ENCODE measurements at regions not wholly inside any gene's neighbourhood (a gene's known extent, or its start where the extent isn't known, plus 50 kb on each side); places are given as distances from the start of the nearest gene placed in this dataset.
A peak's percentile ranks its signal among the peaks of the same experiment; 100 is the strongest.

DNA sequence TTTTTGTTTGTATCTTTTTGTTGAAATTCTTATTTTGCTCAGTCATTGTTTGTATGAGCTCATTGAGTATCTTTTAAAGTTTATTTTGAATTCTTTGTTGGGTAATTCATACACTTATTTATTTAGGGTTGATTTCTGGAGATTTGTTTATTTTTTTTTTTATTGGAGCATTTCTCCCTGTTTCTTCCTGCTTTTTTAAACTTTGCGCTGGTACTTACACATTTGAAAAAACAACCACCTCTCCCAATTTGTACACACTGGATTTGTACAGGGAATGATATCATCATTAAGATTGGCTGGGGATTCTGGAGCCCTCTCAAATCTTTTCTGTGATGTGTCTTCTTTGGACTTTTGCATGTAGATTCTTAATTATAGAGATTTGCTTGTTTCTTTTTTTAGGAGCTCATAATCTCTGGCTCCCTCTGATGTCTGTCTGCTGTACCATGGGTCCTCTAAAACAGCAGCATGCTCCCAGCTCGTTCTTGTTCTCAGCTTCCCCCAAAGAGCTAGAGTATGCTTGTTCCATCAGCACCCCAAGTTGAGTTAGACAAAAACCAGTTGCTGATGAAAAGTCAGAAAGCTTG lies 310.7 kb downstream of the DUSP10 start:
- peak overlapping the region in 2 of 4 donors; percentile 9 to 19 for H3K27ac ChIP-seq
- H3K4me3 ChIP-seq = no peak overlapping the region
- ATAC-seq (ENCODE audit: low FRiP score in 2 of 2) = peak in 1 of 2 donors; percentile 49
- peaks cover 0 to 5% (median 2%) of the 10 kb centered on the region in 4 donors for H3K4me1 ChIP-seq
- TF ChIP-seq, protein P1, sequence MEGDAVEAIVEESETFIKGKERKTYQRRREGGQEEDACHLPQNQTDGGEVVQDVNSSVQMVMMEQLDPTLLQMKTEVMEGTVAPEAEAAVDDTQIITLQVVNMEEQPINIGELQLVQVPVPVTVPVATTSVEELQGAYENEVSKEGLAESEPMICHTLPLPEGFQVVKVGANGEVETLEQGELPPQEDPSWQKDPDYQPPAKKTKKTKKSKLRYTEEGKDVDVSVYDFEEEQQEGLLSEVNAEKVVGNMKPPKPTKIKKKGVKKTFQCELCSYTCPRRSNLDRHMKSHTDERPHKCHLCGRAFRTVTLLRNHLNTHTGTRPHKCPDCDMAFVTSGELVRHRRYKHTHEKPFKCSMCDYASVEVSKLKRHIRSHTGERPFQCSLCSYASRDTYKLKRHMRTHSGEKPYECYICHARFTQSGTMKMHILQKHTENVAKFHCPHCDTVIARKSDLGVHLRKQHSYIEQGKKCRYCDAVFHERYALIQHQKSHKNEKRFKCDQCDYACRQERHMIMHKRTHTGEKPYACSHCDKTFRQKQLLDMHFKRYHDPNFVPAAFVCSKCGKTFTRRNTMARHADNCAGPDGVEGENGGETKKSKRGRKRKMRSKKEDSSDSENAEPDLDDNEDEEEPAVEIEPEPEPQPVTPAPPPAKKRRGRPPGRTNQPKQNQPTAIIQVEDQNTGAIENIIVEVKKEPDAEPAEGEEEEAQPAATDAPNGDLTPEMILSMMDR (IDR thresholded peaks at IDR 0.05) = no peak
- TF ChIP-seq POLR2AphosphoS5 (IDR thresholded peaks at IDR 0.05) (no peak), POLR2A (IDR thresholded peaks at IDR 0.05) (no peak), EP300 (IDR thresholded peaks at IDR 0.05) (no peak)
- peaks cover 0 to 8% (median 4%) of the 10 kb centered on the region in 4 donors for H3K9me3 ChIP-seq
- no peaks in the 10 kb centered on the region for H3K36me3 ChIP-seq
- no peak for DNase-seq
- no peaks in the 10 kb centered on the region for H3K27me3 ChIP-seq
- WGBS, 2 donors = 57 to 60% methylated on average over 2 of the region's 2 CpGs

DNA sequence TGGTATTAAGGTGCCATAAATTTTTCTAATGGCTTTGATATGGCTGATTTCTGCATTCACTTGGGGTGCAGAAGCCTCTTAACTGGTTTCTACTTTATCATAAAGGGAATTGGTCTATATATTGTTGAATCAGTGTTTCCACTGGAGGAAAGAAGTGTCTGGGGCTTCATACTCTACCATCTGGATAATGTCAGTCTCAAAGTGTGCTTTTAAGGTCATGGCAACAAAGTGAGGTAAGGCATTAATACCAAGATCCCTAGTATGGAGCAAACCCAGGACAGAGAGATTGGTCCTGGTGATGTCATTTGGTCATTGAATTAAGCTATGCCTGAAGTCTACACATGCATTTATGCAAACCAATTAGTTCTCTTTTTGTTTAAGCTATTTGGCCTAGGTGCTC lies 309.9 kb downstream of the DUSP10 start:
- Histone ChIP-seq H3K9me3 (peaks cover 0 to 4% (median under 1%) of the 10 kb centered on the region in 4 donors), H3K36me3 (no peaks in the 10 kb centered on the region), H3K27ac (peak overlapping the region in 2 of 4 donors; percentile 9 to 19), H3K4me3 (no peak overlapping the region), H3K27me3 (no peaks in the 10 kb centered on the region), H3K4me1 (peaks cover 0 to 5% (median 2%) of the 10 kb centered on the region in 4 donors)
- DNase-seq (no peak), ATAC-seq (ENCODE audit: low FRiP score in 2 of 2) (no peak)
- no peak for TF ChIP-seq POLR2A (IDR thresholded peaks at IDR 0.05)
- TF ChIP-seq, protein P1 (IDR thresholded peaks at IDR 0.05) = no peak
- TF ChIP-seq EP300 (IDR thresholded peaks at IDR 0.05) = no peak
- TF ChIP-seq POLR2AphosphoS5 (IDR thresholded peaks at IDR 0.05) = no peak

DNA sequence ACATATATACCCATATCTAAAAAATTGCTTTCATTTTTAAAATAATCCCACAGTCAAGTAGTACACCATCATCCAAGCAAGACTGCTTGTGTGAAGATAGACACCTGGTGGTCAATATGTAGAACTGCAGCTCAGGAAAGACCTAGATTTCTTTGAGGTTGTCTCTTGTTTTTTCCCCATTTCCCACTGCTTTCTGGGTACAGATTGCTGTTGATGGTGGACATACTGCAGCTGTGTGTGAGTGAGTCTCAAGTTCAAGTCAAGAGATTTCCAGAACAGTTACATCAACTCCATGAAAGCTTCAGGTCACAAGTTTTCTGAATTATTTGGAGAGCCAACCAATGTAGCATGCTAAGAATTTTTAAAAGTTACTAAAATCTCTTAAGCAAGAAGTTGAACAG lies 306.4 kb downstream of the DUSP10 start:
- H3K27ac ChIP-seq = peak overlapping the region in 1 of 4 donors; percentile 23
- no peaks in the 10 kb centered on the region for H3K27me3 ChIP-seq
- TF ChIP-seq EP300 (IDR thresholded peaks at IDR 0.05) (no peak), POLR2A (IDR thresholded peaks at IDR 0.05) (no peak), POLR2AphosphoS5 (IDR thresholded peaks at IDR 0.05) (no peak)
- TF ChIP-seq, protein P1 (IDR thresholded peaks at IDR 0.05) = peak; percentile 80 to 96 (median 90)
- ATAC-seq (ENCODE audit: low FRiP score in 2 of 2) (peak; percentile 82 to 85), DNase-seq (no peak)
- H3K4me3 ChIP-seq = no peak overlapping the region
- peaks cover 7 to 17% (median 11%) of the 10 kb centered on the region in 4 donors for H3K4me1 ChIP-seq
- H3K36me3 ChIP-seq = no peaks in the 10 kb centered on the region
- H3K9me3 ChIP-seq = no peaks in the 10 kb centered on the region

DNA sequence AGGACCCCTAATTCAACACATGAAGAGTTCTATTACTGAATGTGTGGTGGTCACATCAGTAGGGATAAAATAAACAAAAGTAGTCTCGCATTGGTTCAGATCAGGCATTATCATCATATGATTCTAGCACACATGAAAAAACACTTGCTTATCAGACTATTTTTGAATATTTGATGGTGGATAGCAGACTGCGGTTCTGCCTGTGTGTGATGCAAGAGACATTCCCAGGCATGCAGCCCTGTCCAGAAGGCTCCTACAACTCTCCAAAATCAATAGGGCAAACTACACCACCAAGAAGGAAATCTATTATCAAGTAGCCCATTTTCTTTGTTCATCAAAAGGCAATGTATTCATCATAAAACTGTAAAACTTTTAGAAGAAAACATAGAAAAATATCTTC lies 304.7 kb downstream of the DUSP10 start:
- Histone ChIP-seq H3K27me3 (no peaks in the 10 kb centered on the region), H3K4me3 (no peak overlapping the region), H3K4me1 (peaks cover 7 to 24% (median 11%) of the 10 kb centered on the region in 4 donors), H3K27ac (peak overlapping the region in 1 of 4 donors; percentile 24), H3K36me3 (no peaks in the 10 kb centered on the region), H3K9me3 (no peaks in the 10 kb centered on the region)
- TF ChIP-seq POLR2AphosphoS5 (IDR thresholded peaks at IDR 0.05) = no peak
- TF ChIP-seq EP300 (IDR thresholded peaks at IDR 0.05) = no peak
- TF ChIP-seq, protein P1 (IDR thresholded peaks at IDR 0.05) = no peak
- TF ChIP-seq POLR2A (IDR thresholded peaks at IDR 0.05) = no peak
- 73 to 95% methylated on average over 2 of the region's 2 CpGs for WGBS, 2 donors
- no peak for ATAC-seq (ENCODE audit: low FRiP score in 2 of 2)
- no peak for DNase-seq

DNA sequence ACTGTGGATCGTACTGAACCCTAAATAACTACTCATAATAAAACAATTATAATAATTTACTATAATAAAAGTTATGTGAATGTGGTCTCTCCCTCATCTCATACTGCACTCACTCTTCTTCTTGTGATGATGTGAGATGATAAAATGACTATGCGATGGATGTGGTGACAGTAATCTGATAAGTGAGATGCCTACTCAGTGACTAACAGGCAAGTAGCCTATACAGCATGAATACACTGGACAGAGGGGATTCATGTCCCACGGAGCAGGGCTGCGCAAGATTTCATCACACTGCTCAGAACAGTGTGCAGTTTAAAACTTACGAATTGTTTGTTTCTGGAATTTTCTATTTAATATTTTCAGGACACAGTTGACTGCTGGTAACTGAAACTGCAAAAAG lies 304.0 kb downstream of the DUSP10 start:
- DNase-seq = no peak
- ATAC-seq (ENCODE audit: low FRiP score in 2 of 2) = no peak
- 82 to 83% methylated on average over 5 of the region's 5 CpGs for WGBS, 2 donors
- Histone ChIP-seq H3K9me3 (no peaks in the 10 kb centered on the region), H3K4me1 (peaks cover 7 to 24% (median 11%) of the 10 kb centered on the region in 4 donors), H3K36me3 (no peaks in the 10 kb centered on the region), H3K27me3 (no peaks in the 10 kb centered on the region), H3K4me3 (no peak overlapping the region), H3K27ac (no peak overlapping the region)
- TF ChIP-seq EP300 (IDR thresholded peaks at IDR 0.05) = no peak
- no peak for TF ChIP-seq POLR2A (IDR thresholded peaks at IDR 0.05)
- TF ChIP-seq, protein P1 (IDR thresholded peaks at IDR 0.05) = no peak
- TF ChIP-seq POLR2AphosphoS5 (IDR thresholded peaks at IDR 0.05) = no peak

All from upper lobe of left lung (tissue), 6 donors.